ENCODE measurements at regions not wholly inside any gene's neighbourhood (a gene's known extent, or its start where the extent isn't known, plus 50 kb on each side); places are given as distances from the start of the nearest gene placed in this dataset.

DNA sequence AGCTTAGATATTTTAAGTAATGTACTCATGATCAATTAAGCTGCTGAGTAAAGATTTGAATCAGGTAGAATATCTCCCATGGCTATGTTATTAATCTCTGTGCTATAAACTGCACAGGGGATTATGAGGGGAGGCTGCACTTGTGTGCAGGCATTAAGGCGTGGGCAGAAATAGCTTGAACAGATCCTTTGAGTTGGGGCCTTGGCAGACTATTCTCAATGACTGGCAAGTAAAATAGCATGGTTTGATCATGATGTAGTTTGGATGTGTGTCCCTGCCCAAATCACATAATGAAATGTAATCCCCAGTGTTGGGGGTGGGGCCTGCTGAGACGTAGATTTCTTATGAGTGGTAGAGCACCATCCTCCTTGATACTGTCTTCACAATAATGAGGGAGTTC is 220.3 kb downstream of the PLPP3 start:
- no peak for TF ChIP-seq CTCF (IDR thresholded peaks at IDR 0.05)
- no peak for TF ChIP-seq EP300 (IDR thresholded peaks at IDR 0.05)
- no peak for TF ChIP-seq POLR2A (IDR thresholded peaks at IDR 0.05)

Data from ovary (tissue), 3 donors.